HCT116 (cell line): ENCODE measurements at regions not wholly inside any gene's neighbourhood (a gene's known extent, or its start where the extent isn't known, plus 50 kb on each side); places are given as distances from the start of the nearest gene placed in this dataset.

Experiments
- ATAC-seq: fragments of 200-7000 bp; cut with Tn5 transposase; 2 replicates; pipeline ENCODE4 v1.9.1; 2020; ENCODE audit warnings: mild to moderate bottlenecking, moderate library complexity
- BruUV-seq: library from RNA; stranded (reverse); fragments of 400-500 nt; replicated peaks from 2 replicates; lab custom pipeline; 2021; lab: Mats Ljungman, UMichigan
- CTCF ChIA-PET: fragments of 300-600 bp; sonication (Branson Sonifier 250); formaldehyde crosslinking; loops from one replicate; lab custom pipeline; 2021; ENCODE audit warnings: antibody characterized with exemption; lab: Charles Lee
- POLR2A ChIA-PET: fragments of 300-600, 350-600 bp; sonication (Branson Sonifier 250); formaldehyde crosslinking; loops from one replicate; lab custom pipeline; 2021; ENCODE audit warnings: antibody characterized with exemption; lab: Charles Lee
- RAD21 ChIA-PET, 2 experiments: fragments of 300-600 bp; sonication (Branson Sonifier 250); formaldehyde crosslinking; loops; one replicate each; lab custom pipeline; 2023; ENCODE audit warnings: low total read pairs in 2 of 2; ENCODE audit not compliant: uncharacterized antibody in 2 of 2, unreplicated experiment in 2 of 2, low non-redundant PET in 1 of 2; lab: Charles Lee
- DNase-seq: peaks from one replicate; pipeline ENCODE4 v3.0.0-alpha.2; 2010; ENCODE audit warnings: low read depth, low spot score
- H2AFZ ChIP-seq: fragments of 200-600 bp; shearing (Covaris generic), sonication (generic); 2 replicates; pipeline ENCODE4 v1.6.1; 2017; ENCODE audit warnings: low read depth, mixed run types, mixed read lengths, antibody characterized with exemption, low read length; ENCODE audit not compliant: poor library complexity, severe bottlenecking
- H3K27ac ChIP-seq: 2 replicates; pipeline ENCODE4 v1.5.1; 2012; ENCODE audit warnings: low read depth, low read length
- H3K27me3 ChIP-seq: fragments of 200-600 bp; sonication (generic); 2 replicates; pipeline ENCODE4 v1.6.1; 2016; ENCODE audit warnings: mixed run types, low read length, mixed read lengths; ENCODE audit not compliant: insufficient read depth
- H3K36me3 ChIP-seq, 2 experiments: fragments of 200-500 bp in 1 of 2; fragments of 200-600 bp in 1 of 2; sonication (Bioruptor generic) in 1 of 2; sonication (generic) in 1 of 2; 2 replicates each; pipeline versions ENCODE4 v1.5.1 to v1.6.1; 2014 to 2016; ENCODE audit warnings: low read length in 2 of 2, inconsistent platforms in 1 of 2, mixed read lengths in 1 of 2, mixed run types in 1 of 2; ENCODE audit not compliant: insufficient read depth in 2 of 2, control insufficient read depth in 1 of 2
- H3K4me1 ChIP-seq, 2 experiments: fragments of 200-600 bp in 1 of 2; sonication (generic) in 1 of 2; 2 replicates each; pipeline versions ENCODE4 v1.5.1 to v1.6.1; 2012 to 2017; ENCODE audit warnings: low read length in 2 of 2, inconsistent platforms in 1 of 2, mild to moderate bottlenecking in 1 of 2, mixed read lengths in 1 of 2, mixed run types in 1 of 2, moderate library complexity in 1 of 2; ENCODE audit not compliant: insufficient read depth in 2 of 2, control insufficient read depth in 1 of 2
- H3K4me2 ChIP-seq: fragments of 200-600 bp; sonication (generic); 2 replicates; pipeline ENCODE4 v1.6.1; 2017; ENCODE audit warnings: mixed run types, low read length, mixed read lengths
- H3K4me3 ChIP-seq, 2 experiments: fragments of 200-600 bp in 1 of 2; sonication (generic) in 1 of 2; replicated peaks in 1 of 2; 2 replicates each; pipeline ENCODE4 v1.5.1; 2011 to 2016; ENCODE audit warnings: low read length in 2 of 2, control low read depth in 1 of 2, low read depth in 1 of 2, mild to moderate bottlenecking in 1 of 2, mixed read lengths in 1 of 2, mixed run types in 1 of 2
- H3K79me2 ChIP-seq: fragments of 200-600 bp; sonication (generic); 2 replicates; pipeline ENCODE4 v1.6.1; 2017; ENCODE audit warnings: mild to moderate bottlenecking, mixed run types, low read length, moderate library complexity, mixed read lengths; ENCODE audit not compliant: insufficient read depth
- H3K9ac ChIP-seq: fragments of 200-600 bp; sonication (generic); 2 replicates; pipeline ENCODE4 v1.6.1; 2016; ENCODE audit warnings: low read length, mixed read lengths
- H3K9me2 ChIP-seq: fragments of 200-600 bp; sonication (generic), shearing (Covaris generic); 2 replicates; pipeline ENCODE4 v1.6.1; 2017; ENCODE audit warnings: mixed run types, mild to moderate bottlenecking, moderate library complexity; ENCODE audit not compliant: insufficient read depth
- H3K9me3 ChIP-seq, 2 experiments: fragments of 200-500 bp in 1 of 2; fragments of 200-600 bp in 1 of 2; sonication (Bioruptor generic) in 1 of 2; sonication (generic) in 1 of 2; 2 replicates each; pipeline ENCODE4 v1.6.1; 2014 to 2017; ENCODE audit warnings: low read length in 2 of 2, mixed read lengths in 2 of 2, inconsistent platforms in 1 of 2, low read depth in 1 of 2, mild to moderate bottlenecking in 1 of 2, mixed run types in 1 of 2, moderate library complexity in 1 of 2; ENCODE audit not compliant: control insufficient read depth in 1 of 2, insufficient read depth in 1 of 2
- H4K20me1 ChIP-seq: fragments of 200-600 bp; sonication (generic), shearing (Covaris generic); 2 replicates; pipeline ENCODE4 v1.6.1; 2017; ENCODE audit warnings: mixed run types, mild to moderate bottlenecking, moderate library complexity; ENCODE audit not compliant: insufficient read depth
- ELF1 ChIP-seq: IDR thresholded peaks from 2 replicates; pipeline ENCODE4 v1.6.1; 2012; ENCODE audit warnings: low read depth, borderline replicate concordance
- POLR2AphosphoS5 ChIP-seq: IDR thresholded peaks from 2 replicates; pipeline ENCODE4 v1.6.1; 2011; ENCODE audit warnings: mild to moderate bottlenecking, low read depth, low read length, moderate library complexity
- RAD21 ChIP-seq: IDR thresholded peaks from 2 replicates; pipeline ENCODE4 v1.6.1; 2012; ENCODE audit warnings: low read depth, mild to moderate bottlenecking
- REST ChIP-seq: IDR thresholded peaks from 2 replicates; pipeline ENCODE4 v1.6.1; 2012; ENCODE audit warnings: low read depth
- TCF7L2 ChIP-seq: IDR thresholded peaks from 2 replicates; pipeline ENCODE4 v1.7.0; 2011; ENCODE audit warnings: borderline replicate concordance, inconsistent platforms; ENCODE audit not compliant: insufficient read depth, insufficient read length; ENCODE audit errors: extremely low read depth
- YY1 ChIP-seq: IDR thresholded peaks from 2 replicates; pipeline ENCODE4 v1.6.1; 2011; ENCODE audit warnings: low read length, low read depth, moderate library complexity, mild to moderate bottlenecking; ENCODE audit not compliant: insufficient replicate concordance; ENCODE audit errors: extremely low read depth
- intact Hi-C: fragments of 100-400 bp; cut with micrococcal nuclease; formaldehyde crosslinking; loops from 2 replicates; pipeline ENCODE4 v1.10.0; 2022

GRCh38 chr20:1813674-1814635, 81.3 kb upstream of the SIRPA start:
- no peaks in the 10 kb centered on the region for H3K9me2 ChIP-seq
- H3K4me3 ChIP-seq: no peak overlapping the region
- H3K4me2 ChIP-seq: peak overlapping the region; percentile 56; the same call in 1 of the 2 replicates
- H3K27me3 ChIP-seq: 0 out of 2 replicates have a peak, but pooled peaks cover 4% of the 10 kb centered on the region
- ChIA-PET POLR2A (interaction anchor here (0.7 to 1.1 kb wide), 2 partner anchors 14 to 37 kb away, joined by 3 to 4 read pairs; no protein-coding TSS in a partner anchor), RAD21 (no interaction called here), CTCF (no interaction called here)
- H3K9me3 ChIP-seq: no peaks in the 10 kb centered on the region
- H2AFZ ChIP-seq: no peak overlapping the region
- H3K36me3 ChIP-seq: no peaks in the 10 kb centered on the region
- no peaks in the 10 kb centered on the region for H4K20me1 ChIP-seq
- no peak overlapping the region for H3K27ac ChIP-seq
- H3K9ac ChIP-seq: no peak overlapping the region
- no peak for ATAC-seq
- no peak for DNase-seq
- TF ChIP-seq YY1 (no peak), REST (no peak), TCF7L2 (no peak), ELF1 (no peak), RAD21 (no peak), POLR2AphosphoS5 (no peak)
- no TSS peak for BruUV-seq
- no peaks in the 10 kb centered on the region for H3K79me2 ChIP-seq
- intact Hi-C loops: no loop called here
- H3K4me1 ChIP-seq: peaks cover 17 to 68% of the 10 kb centered on the region in 2 experiments; a peak in 3 of 4 replicates
